Nephron (organoid): ENCODE measurements at regions not wholly inside any gene's neighbourhood (a gene's known extent, or its start where the extent isn't known, plus 50 kb on each side); places are given as distances from the start of the nearest gene placed in this dataset.

Experiments used
- H3K27ac Mint-ChIP-seq, 3 experiments: 2 replicates each; pipeline ENCODE4 v1.8.0; 2020; ENCODE audit warnings: mixed read lengths in 3 of 3, mild to moderate bottlenecking in 2 of 3, moderate library complexity in 1 of 3
- H3K27me3 Mint-ChIP-seq: 2 replicates; pipeline ENCODE4 v1.8.0; 2021; ENCODE audit warnings: low read depth, mild to moderate bottlenecking, moderate library complexity, mixed read lengths
- H3K36me3 Mint-ChIP-seq: 2 replicates; pipeline ENCODE4 v1.8.0; 2020; ENCODE audit warnings: low read depth, mixed read lengths
- H3K4me1 Mint-ChIP-seq: 2 replicates; pipeline ENCODE4 v1.8.0; 2020; ENCODE audit warnings: mixed read lengths
- H3K4me3 Mint-ChIP-seq, 3 experiments: 2 replicates each; pipeline ENCODE4 v1.8.0; 2020; ENCODE audit warnings: mild to moderate bottlenecking in 3 of 3, mixed read lengths in 3 of 3, moderate library complexity in 2 of 3
- H3K9me3 Mint-ChIP-seq: 2 replicates; pipeline ENCODE4 v1.8.0; 2020; ENCODE audit warnings: mixed read lengths
- TF ChIP-seq, protein P1 (sequence below), 3 experiments: fragments of 200-600 bp; sonication (generic); IDR thresholded peaks; one replicate each; pipeline ENCODE4 v1.5.0; 2021; ENCODE audit warnings: antibody characterized with exemption in 3 of 3; ENCODE audit not compliant: unreplicated experiment in 3 of 3

DNA sequence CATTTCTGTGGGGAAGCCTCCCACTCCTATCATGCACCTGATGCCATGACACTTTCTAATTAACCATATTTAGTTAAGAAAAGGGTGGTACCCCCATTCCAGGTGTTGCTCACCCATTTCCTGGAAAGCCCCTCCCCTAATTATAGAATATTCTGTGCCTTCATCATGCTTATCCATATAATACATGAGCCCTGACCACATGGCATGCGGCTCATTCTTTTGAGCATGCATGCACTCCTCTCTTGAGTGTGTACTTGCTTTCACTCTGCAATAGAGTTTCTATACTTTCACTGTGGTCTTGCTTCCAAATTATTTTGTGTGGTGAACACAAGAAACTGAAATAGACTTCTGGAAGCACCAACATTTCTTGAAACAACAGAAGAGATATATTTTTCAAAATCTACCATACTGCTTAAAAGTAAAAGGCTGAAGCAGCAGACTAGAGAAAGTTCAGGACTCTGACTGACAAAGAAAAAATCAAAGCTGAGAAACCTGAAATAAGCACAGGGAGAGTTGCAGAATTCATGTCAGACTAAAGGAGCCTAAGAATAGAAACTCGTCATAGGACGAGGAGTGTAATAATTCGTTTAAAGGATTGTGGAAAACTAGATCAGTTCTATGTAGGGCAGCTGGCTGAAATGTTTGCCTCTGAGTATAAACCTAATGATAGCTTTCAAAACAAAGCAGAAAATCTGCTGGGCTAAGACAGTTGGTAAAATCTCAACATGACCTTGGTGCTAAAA lies 144.8 kb downstream of the KITLG start:
- H3K4me3 Mint-ChIP-seq, result no peak overlapping the region
- TF ChIP-seq, protein P1, sequence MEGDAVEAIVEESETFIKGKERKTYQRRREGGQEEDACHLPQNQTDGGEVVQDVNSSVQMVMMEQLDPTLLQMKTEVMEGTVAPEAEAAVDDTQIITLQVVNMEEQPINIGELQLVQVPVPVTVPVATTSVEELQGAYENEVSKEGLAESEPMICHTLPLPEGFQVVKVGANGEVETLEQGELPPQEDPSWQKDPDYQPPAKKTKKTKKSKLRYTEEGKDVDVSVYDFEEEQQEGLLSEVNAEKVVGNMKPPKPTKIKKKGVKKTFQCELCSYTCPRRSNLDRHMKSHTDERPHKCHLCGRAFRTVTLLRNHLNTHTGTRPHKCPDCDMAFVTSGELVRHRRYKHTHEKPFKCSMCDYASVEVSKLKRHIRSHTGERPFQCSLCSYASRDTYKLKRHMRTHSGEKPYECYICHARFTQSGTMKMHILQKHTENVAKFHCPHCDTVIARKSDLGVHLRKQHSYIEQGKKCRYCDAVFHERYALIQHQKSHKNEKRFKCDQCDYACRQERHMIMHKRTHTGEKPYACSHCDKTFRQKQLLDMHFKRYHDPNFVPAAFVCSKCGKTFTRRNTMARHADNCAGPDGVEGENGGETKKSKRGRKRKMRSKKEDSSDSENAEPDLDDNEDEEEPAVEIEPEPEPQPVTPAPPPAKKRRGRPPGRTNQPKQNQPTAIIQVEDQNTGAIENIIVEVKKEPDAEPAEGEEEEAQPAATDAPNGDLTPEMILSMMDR (IDR thresholded peaks at IDR 0.05; ENCODE audit: unreplicated experiment in 3 of 3), result no peak
- H3K36me3 Mint-ChIP-seq, result no peaks in the 10 kb centered on the region
- H3K4me1 Mint-ChIP-seq, result no peaks in the 10 kb centered on the region
- H3K27ac Mint-ChIP-seq, result no peak overlapping the region
- no peaks in the 10 kb centered on the region for H3K27me3 Mint-ChIP-seq
- H3K9me3 Mint-ChIP-seq, result peaks cover 13% of the 10 kb centered on the region

DNA sequence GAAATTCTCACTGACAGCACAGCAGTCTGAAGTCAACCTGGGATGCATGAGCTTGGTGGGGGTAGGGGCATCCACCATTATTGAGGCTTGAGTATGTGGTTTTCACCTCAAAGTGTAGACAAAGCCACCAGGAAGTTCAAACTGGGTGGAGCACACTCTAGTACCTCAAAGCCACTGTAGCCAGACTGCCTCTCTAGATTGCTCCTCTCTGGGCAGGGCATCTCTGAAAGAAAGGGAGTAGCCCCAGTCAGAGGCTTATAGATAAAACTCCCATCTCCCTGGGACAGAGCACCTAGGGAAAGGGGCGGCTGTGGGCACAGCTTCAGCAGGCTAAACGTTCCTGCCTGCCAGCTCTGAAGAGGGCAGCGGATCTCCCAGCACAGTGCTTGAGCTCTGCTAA lies 143.0 kb downstream of the KITLG start:
- H3K27ac Mint-ChIP-seq, result no peak overlapping the region
- no peaks in the 10 kb centered on the region for H3K36me3 Mint-ChIP-seq
- peaks cover 22% of the 10 kb centered on the region for H3K9me3 Mint-ChIP-seq
- H3K4me1 Mint-ChIP-seq, result no peaks in the 10 kb centered on the region
- H3K4me3 Mint-ChIP-seq, result no peak overlapping the region
- H3K27me3 Mint-ChIP-seq, result no peaks in the 10 kb centered on the region
- TF ChIP-seq, protein P1 (IDR thresholded peaks at IDR 0.05; ENCODE audit: unreplicated experiment in 3 of 3), result no peak
